Activated CD4-positive, alpha-beta T cell treated with anti-CD3 and anti-CD28 coated beads for 4 hours (primary cell): ENCODE measurements at regions not wholly inside any gene's neighbourhood (a gene's known extent, or its start where the extent isn't known, plus 50 kb on each side); places are given as distances from the start of the nearest gene placed in this dataset.

Experiments used
- DNase-seq, 2 donors: peaks; one replicate each; pipeline ENCODE4 v3.0.0-alpha.2; 2020

DNA sequence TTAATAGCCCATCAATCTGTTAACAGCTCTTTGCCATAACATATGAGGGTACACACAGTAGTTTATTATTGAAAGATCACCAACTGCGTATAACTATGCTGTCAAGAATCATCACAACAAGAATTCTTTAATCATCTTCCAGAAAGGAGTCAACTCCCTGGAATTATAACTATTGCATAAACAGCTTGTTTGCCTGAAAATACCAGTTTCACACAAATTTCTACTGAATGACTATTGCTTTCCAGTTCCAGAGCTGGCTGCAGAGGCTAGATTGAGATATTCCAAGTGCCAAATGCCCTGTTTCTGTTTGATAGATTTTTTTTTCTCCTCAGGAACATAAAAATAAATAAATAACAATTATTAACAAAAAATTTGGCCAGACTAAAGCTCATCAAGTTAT is 444.7 kb downstream of the TLE1 start:
- DNase-seq, result no peak

- no peak for DNase-seq
Measured at GRCh38 chr9:81242866-81243265, 446.5 kb downstream of the TLE1 start.

GRCh38 chr9:81239388-81239787 is 450.0 kb downstream of the TLE1 start:
- DNase-seq, result no peak

GRCh38 chr9:81237565-81238231 is 451.6 kb downstream of the TLE1 start:
- no peak for DNase-seq

- DNase-seq, result no peak
Measured at GRCh38 chr9:81234924-81235610, 454.3 kb downstream of the TLE1 start.

DNA sequence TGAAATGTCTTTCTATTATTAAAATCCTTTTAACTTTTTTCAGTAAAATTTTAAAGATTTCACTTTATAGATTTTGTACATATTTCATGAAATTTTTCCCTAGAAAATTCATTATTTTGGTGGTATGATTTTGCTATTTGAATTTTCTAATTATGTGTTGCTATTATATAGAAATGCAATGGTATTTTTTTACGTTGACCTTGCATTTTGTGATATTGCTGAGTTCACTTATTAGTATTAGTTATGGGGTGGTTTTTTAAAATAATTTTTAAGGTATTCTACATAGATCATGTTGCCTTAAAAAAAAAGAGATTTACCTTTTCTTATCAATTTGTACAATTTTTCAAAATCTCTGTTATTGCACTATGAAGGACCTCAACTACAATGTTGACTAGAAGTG is 458.3 kb downstream of the TLE1 start:
- DNase-seq, result no peak

DNA sequence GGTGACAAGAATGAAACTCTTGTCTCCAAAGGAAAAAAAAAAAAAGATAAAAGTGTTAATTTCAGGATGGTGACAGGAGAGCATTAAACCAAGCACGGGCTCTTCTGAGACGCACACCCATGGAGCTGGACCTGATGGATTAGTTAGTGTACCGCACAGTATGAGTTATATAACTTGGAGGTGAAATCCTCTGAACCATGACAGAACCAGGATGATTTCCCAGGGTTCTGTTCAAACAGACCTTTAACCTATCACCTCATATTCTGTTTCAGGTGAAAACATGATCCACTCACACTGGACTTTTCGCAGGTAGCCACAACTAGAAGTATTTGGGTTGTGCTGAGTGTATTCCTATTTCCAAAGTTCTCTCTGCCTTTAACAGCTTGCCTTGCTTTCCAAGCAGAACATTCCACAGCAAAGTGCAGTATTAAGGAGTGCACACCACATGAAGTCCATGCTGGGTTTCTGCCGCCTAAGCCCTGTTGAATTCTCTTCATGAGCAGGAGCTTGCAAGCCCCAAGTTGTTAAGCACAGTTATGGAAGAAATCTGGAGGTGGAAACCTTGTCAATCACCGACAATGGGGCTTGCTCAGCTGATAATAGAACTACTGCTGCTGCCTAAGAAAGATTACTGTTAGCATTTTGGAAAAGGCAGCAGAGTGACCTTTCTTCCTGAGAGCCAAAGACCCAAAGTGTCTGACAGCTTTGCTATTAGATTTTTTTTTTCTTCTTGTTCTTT is 461.7 kb downstream of the TLE1 start:
- DNase-seq, result no peak

DNA sequence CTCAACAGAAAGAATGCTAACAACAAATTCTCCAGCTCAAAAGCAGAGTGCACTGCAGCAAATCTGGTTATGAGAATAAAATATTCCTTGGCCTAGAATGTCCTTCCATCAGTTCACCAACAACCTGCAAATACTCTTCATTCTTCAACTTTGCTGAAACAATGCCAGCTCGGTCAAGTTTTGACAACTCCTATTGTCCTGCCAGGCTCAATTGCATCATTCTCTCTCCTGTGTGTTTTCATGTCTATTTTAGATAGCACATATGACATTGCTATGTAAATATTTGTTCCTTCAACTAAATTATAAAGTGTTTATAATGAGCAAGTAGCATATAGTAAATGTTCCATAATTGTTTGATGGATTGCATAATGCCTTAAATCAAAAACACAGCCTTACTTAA is 463.8 kb downstream of the TLE1 start:
- DNase-seq, result no peak

DNA sequence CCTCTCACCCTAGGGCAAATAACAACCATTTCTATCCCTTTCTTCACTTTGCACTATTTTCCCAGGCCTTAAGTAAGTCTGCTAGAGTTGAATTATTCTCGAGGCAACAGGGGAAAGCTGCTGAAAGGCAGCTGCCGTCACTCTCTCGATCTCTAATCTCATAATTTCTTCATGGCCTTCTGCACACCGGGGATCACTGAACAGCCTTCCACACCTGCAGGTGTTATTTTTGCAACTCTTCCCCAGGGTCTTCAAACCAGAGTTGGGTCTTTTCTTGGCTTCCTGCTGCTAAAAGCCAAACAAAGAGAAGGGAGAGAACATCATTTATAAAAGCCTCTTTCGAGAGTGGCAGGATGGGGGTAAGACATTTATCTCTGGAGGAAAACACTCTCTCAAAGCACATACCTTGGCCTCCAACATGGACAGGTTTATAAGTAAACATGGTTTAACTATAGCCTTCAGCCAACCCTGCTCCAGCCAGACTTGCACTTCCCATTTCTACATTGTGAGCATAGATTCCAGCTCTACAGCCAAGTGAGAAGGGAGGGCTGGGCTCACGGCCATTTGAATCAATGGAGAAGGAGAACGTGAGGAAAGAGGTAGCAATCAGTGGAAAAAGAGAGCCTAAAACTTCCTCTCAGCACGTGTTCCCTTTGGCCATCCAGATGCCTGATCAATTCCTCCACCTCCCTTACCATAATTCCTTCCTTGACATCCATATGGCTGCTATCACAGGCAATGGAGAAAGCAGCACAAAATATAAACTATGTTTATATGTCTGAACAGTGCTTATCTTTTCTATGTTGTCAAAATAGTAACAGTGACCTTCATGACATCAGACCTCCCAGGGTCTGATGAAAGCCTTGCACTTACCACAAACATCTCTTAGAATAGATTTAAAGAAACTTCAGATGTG is 464.9 kb downstream of the TLE1 start:
- DNase-seq, result no peak

GRCh38 chr9:81214975-81215374 is 474.4 kb downstream of the TLE1 start:
- DNase-seq, result no peak

DNA sequence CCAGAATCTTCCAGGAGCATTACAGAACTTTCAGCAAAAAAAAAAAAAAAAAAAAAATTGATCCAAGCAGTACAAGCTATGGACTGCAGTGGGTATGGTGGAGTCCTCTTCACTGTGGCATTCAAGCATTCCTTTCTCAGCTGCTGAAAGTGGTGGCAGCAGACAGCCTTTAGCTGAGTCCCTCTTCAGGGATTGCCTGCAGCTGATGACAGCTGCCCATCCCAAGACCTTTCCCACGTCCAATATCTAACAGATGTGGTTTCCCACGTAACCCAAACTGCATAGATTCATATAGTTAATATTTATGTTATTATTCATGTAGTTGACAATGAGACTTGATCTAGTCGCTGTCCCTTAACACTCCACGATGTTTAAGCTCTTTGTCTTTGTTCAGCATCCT is 475.9 kb downstream of the TLE1 start:
- no peak for DNase-seq

GRCh38 chr9:81211741-81212140 is 477.6 kb downstream of the TLE1 start:
- DNase-seq, result no peak

- DNase-seq, result no peak
Measured at GRCh38 chr9:81207651-81208050, 481.7 kb downstream of the TLE1 start.

DNA sequence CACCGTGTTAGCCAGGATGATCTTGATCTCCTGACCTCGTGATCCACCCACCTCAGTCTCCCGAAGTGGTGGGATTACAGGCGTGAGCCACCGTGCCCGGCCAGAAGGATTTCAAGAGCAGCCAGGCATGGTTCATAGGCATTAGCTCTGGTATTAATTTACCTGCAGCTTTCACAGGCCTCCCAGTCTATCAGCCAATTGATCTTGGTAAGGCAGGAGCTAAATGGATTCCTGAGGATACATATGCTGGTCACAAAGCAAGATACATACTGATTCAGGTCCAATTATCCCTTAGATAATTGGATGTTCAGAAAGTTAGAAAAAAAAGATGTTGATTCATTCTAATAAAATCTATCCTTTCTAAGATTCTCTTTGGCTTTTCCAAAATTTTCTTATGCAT is 487.1 kb downstream of the TLE1 start:
- DNase-seq, result no peak

DNA sequence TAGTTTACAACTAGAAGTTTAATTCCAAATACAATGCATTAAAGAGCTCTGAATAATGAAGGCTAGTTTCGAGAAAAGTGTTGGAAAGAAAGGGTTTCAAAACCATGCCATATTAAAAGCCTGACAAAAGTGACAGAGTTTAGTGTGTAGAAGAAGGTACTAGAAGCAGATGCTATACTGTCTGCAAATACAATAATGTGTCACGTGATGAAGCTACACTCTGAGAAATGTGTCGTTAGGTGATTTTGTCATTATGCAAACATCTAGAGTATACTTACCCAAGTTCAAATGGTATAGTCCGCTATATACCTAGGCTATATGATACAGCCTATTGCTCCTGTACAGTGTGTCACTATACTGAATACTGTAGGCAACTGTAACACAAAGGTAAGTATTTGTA is 494.1 kb downstream of the TLE1 start:
- no peak for DNase-seq

GRCh38 chr9:81193362-81194339 is 495.7 kb downstream of the TLE1 start:
- DNase-seq, result no peak

- no peak for DNase-seq
Measured at GRCh38 chr9:81191222-81191621, 498.1 kb downstream of the TLE1 start.

DNA sequence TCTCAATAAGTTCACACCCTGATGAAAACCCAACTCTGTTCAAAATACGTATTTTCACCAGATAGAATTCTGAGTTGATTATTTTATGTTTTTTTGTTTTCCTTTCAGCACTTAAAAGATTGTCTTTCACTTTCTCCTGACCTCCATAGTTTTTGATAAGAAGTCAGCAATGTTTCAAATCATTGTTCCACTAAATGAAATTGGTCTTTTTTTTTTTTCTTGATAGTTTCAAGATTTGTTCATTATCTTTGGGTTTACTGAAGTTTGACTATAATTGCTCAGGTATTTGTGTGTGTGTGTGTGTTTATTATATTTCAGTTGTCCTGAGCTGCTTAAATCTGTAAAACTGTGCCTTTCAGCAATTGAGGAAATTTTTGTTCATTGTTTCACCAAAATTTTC is 498.7 kb downstream of the TLE1 start:
- DNase-seq, result no peak

- no peak for DNase-seq
Measured at GRCh38 chr9:81183761-81184160, 505.6 kb downstream of the TLE1 start.

DNA sequence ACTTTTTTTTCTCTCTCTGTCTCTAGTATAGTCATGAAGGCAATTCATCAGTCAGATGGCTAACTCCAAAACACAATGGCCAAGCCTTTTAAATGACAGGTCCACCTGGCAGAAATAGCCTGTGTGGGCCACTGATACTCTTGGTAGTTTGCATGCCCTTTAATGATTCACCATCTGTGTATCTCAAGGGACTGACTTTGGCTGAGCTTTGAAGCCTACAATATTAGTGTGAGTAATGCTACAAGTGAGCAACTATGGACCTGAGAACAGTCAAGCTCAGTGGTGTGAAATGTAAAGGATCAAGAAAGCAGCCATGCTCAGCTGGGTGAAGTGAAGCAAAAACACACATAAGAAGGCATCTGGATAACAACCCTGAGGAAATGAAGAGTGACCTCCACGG is 506.9 kb downstream of the TLE1 start:
- no peak for DNase-seq

- no peak for DNase-seq
Measured at GRCh38 chr9:81174023-81174422, 515.3 kb downstream of the TLE1 start.

GRCh38 chr9:81171689-81172088 is 517.7 kb downstream of the TLE1 start:
- no peak for DNase-seq
